GM19324 (cell line): ENCODE measurements at regions not wholly inside any gene's neighbourhood (a gene's known extent, or its start where the extent isn't known, plus 50 kb on each side); places are given as distances from the start of the nearest gene placed in this dataset.

Experiments
- ATAC-seq: cut with Tn5 transposase; IDR thresholded peaks from one replicate; pipeline ENCODE4 v1.9.1; 2021; ENCODE audit warnings: mild to moderate bottlenecking, moderate library complexity; ENCODE audit not compliant: unreplicated experiment, low FRiP score

- ATAC-seq = no peak
Measured at GRCh38 chr13:78370231-78370630, 233.1 kb downstream of the POU4F1 start.

GRCh38 chr13:78364711-78365110 lies 238.6 kb downstream of the POU4F1 start:
- no peak for ATAC-seq

- ATAC-seq = no peak
Measured at GRCh38 chr13:78341032-78341431, 262.3 kb downstream of the POU4F1 start.

- no peak for ATAC-seq
Measured at GRCh38 chr13:78339927-78340326, 263.4 kb downstream of the POU4F1 start.

- ATAC-seq = no peak
Measured at GRCh38 chr13:78334059-78334458, 269.3 kb downstream of the POU4F1 start.

GRCh38 chr13:78326633-78327032 lies 276.7 kb downstream of the POU4F1 start:
- no peak for ATAC-seq

- ATAC-seq = no peak
Measured at GRCh38 chr13:78325585-78325984, 277.8 kb downstream of the POU4F1 start.

GRCh38 chr13:78323848-78324247 lies 279.5 kb downstream of the POU4F1 start:
- ATAC-seq = no peak

- ATAC-seq = no peak
Measured at GRCh38 chr13:78323040-78323439, 280.3 kb downstream of the POU4F1 start.

GRCh38 chr13:78319101-78319627 lies 284.2 kb downstream of the POU4F1 start:
- ATAC-seq = no peak

GRCh38 chr13:78317030-78317429 lies 286.3 kb downstream of the POU4F1 start:
- ATAC-seq = no peak

- ATAC-seq = peak; percentile 89
Measured at GRCh38 chr13:78309497-78310180, 293.7 kb downstream of the POU4F1 start.

GRCh38 chr13:78306519-78307206 lies 296.7 kb downstream of the POU4F1 start:
- no peak for ATAC-seq

GRCh38 chr13:78305171-78305570 lies 298.2 kb downstream of the POU4F1 start:
- ATAC-seq = no peak

- ATAC-seq = peak; percentile 65
Measured at GRCh38 chr13:78299832-78300623, 303.3 kb downstream of the POU4F1 start.

GRCh38 chr13:78298657-78299056 lies 304.7 kb downstream of the POU4F1 start:
- no peak for ATAC-seq

- ATAC-seq = no peak
Measured at GRCh38 chr13:78286748-78287147, 316.6 kb downstream of the POU4F1 start.

- no peak for ATAC-seq
Measured at GRCh38 chr13:78265098-78265497, 338.3 kb downstream of the POU4F1 start.

GRCh38 chr13:78258304-78258703 lies 339.7 kb upstream of the EDNRB start:
- no peak for ATAC-seq

- no peak for ATAC-seq
Measured at GRCh38 chr13:78256484-78256883, 337.9 kb upstream of the EDNRB start.

- ATAC-seq = no peak
Measured at GRCh38 chr13:78254113-78254512, 335.5 kb upstream of the EDNRB start.
